HL-60 (cell line): ENCODE measurements at regions not wholly inside any gene's neighbourhood (a gene's known extent, or its start where the extent isn't known, plus 50 kb on each side); places are given as distances from the start of the nearest gene placed in this dataset.
"Not testable (repeated sequence)": the region's sequence is repeated elsewhere in the genome, so short reads cannot be mapped to it uniquely, and the experiment has no call there.

ENCODE experiments used
- GABPA ChIP-seq: IDR thresholded peaks from 2 replicates; pipeline ENCODE4 v1.6.1; 2012; ENCODE audit warnings: low read depth
- POLR2AphosphoS5 ChIP-seq: IDR thresholded peaks from 2 replicates; pipeline ENCODE4 v1.6.1; 2012; ENCODE audit warnings: low read depth
- REST ChIP-seq: IDR thresholded peaks from 2 replicates; pipeline ENCODE4 v1.6.1; 2012; ENCODE audit warnings: low read depth; ENCODE audit not compliant: insufficient replicate concordance
- SPI1 ChIP-seq: IDR thresholded peaks from 2 replicates; pipeline ENCODE4 v1.6.1; 2012; ENCODE audit warnings: low read depth, mild to moderate bottlenecking, borderline replicate concordance
- TF ChIP-seq, protein P1 (sequence below): IDR thresholded peaks from one replicate; pipeline ENCODE4 v1.5.1; 2011; ENCODE audit warnings: low read length, control low read depth, inconsistent platforms; ENCODE audit not compliant: insufficient read depth

- TF ChIP-seq POLR2AphosphoS5, SPI1, GABPA, REST: not testable (repeated sequence)
- TF ChIP-seq, protein P1, sequence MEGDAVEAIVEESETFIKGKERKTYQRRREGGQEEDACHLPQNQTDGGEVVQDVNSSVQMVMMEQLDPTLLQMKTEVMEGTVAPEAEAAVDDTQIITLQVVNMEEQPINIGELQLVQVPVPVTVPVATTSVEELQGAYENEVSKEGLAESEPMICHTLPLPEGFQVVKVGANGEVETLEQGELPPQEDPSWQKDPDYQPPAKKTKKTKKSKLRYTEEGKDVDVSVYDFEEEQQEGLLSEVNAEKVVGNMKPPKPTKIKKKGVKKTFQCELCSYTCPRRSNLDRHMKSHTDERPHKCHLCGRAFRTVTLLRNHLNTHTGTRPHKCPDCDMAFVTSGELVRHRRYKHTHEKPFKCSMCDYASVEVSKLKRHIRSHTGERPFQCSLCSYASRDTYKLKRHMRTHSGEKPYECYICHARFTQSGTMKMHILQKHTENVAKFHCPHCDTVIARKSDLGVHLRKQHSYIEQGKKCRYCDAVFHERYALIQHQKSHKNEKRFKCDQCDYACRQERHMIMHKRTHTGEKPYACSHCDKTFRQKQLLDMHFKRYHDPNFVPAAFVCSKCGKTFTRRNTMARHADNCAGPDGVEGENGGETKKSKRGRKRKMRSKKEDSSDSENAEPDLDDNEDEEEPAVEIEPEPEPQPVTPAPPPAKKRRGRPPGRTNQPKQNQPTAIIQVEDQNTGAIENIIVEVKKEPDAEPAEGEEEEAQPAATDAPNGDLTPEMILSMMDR, result not testable (repeated sequence)
Measured at GRCh38 chrX:56635060-56635459, 71.6 kb downstream of the UBQLN2 start.
